ENCODE measurements at regions not wholly inside any gene's neighbourhood (a gene's known extent, or its start where the extent isn't known, plus 50 kb on each side); places are given as distances from the start of the nearest gene placed in this dataset.

- no peak overlapping the region for H3K4me3 ChIP-seq (ENCODE audit: low read length in 2 of 2)
- WGBS, result 52% methylated on average over 1 of the region's 1 CpG
Observed at GRCh38 chr9:75743855-75744254, 146.6 kb upstream of the PCSK5 start.

GRCh38 chr9:75754080-75754479 is 136.4 kb upstream of the PCSK5 start:
- Histone ChIP-seq H3K4me3 (ENCODE audit: low read length in 2 of 2) (no peak overlapping the region), H3K27me3 (ENCODE audit: control insufficient read depth in 2 of 2, insufficient read depth in 1 of 2, low read length in 1 of 2) (no peaks in the 10 kb centered on the region), H3K27ac (ENCODE audit: low read depth in 1 of 2, low read length in 1 of 2) (no peak overlapping the region), H3K9me3 (ENCODE audit: control insufficient read depth in 2 of 2, insufficient read depth in 1 of 2, low read length in 1 of 2) (no peaks in the 10 kb centered on the region), H3K4me1 (ENCODE audit: control insufficient read depth in 2 of 2, insufficient read depth in 2 of 2, low read length in 2 of 2) (no peaks in the 10 kb centered on the region), H3K36me3 (ENCODE audit: control insufficient read depth in 2 of 2, insufficient read depth in 2 of 2, low read length in 1 of 2) (no peaks in the 10 kb centered on the region)
- no peak for DNase-seq (ENCODE audit: low read depth in 6 of 9, low spot score in 9 of 9)
- WGBS, result 86% methylated on average over 4 of the region's 4 CpGs

More at GRCh38 chr9:75743855-75744254, 146.6 kb upstream of the PCSK5 start:
- no peaks in the 10 kb centered on the region for H3K4me1 ChIP-seq (ENCODE audit: control insufficient read depth in 2 of 2, insufficient read depth in 2 of 2, low read length in 2 of 2)
- no peaks in the 10 kb centered on the region for H3K36me3 ChIP-seq (ENCODE audit: control insufficient read depth in 2 of 2, insufficient read depth in 2 of 2, low read length in 1 of 2)
- H3K9me3 ChIP-seq (ENCODE audit: control insufficient read depth in 2 of 2, insufficient read depth in 1 of 2, low read length in 1 of 2), result no peaks in the 10 kb centered on the region
- DNase-seq (ENCODE audit: low read depth in 6 of 9, low spot score in 9 of 9), result no peak
- no peak overlapping the region for H3K27ac ChIP-seq (ENCODE audit: low read depth in 1 of 2, low read length in 1 of 2)
- H3K27me3 ChIP-seq (ENCODE audit: control insufficient read depth in 2 of 2, insufficient read depth in 1 of 2, low read length in 1 of 2), result no peaks in the 10 kb centered on the region

GRCh38 chr9:75775166-75775565 is 115.3 kb upstream of the PCSK5 start:
- H3K36me3 ChIP-seq (ENCODE audit: control insufficient read depth in 2 of 2, insufficient read depth in 2 of 2, low read length in 1 of 2), result no peaks in the 10 kb centered on the region
- no peaks in the 10 kb centered on the region for H3K4me1 ChIP-seq (ENCODE audit: control insufficient read depth in 2 of 2, insufficient read depth in 2 of 2, low read length in 2 of 2)
- WGBS, result 99% methylated on average over 2 of the region's 2 CpGs
- peak in 1 of 9 donors; percentile 2 for DNase-seq (ENCODE audit: low read depth in 6 of 9, low spot score in 9 of 9)
- peaks cover 0 to 3% of the 10 kb centered on the region in 2 donors for H3K9me3 ChIP-seq (ENCODE audit: control insufficient read depth in 2 of 2, insufficient read depth in 1 of 2, low read length in 1 of 2)
- H3K4me3 ChIP-seq (ENCODE audit: low read length in 2 of 2), result no peak overlapping the region
- H3K27me3 ChIP-seq (ENCODE audit: control insufficient read depth in 2 of 2, insufficient read depth in 1 of 2, low read length in 1 of 2), result no peaks in the 10 kb centered on the region
- no peak overlapping the region for H3K27ac ChIP-seq (ENCODE audit: low read depth in 1 of 2, low read length in 1 of 2)

- Histone ChIP-seq H3K36me3 (ENCODE audit: control insufficient read depth in 2 of 2, insufficient read depth in 2 of 2, low read length in 1 of 2) (no peaks in the 10 kb centered on the region), H3K4me1 (ENCODE audit: control insufficient read depth in 2 of 2, insufficient read depth in 2 of 2, low read length in 2 of 2) (no peaks in the 10 kb centered on the region), H3K4me3 (ENCODE audit: low read length in 2 of 2) (no peak overlapping the region), H3K27ac (ENCODE audit: low read depth in 1 of 2, low read length in 1 of 2) (no peak overlapping the region), H3K27me3 (ENCODE audit: control insufficient read depth in 2 of 2, insufficient read depth in 1 of 2, low read length in 1 of 2) (no peaks in the 10 kb centered on the region), H3K9me3 (ENCODE audit: control insufficient read depth in 2 of 2, insufficient read depth in 1 of 2, low read length in 1 of 2) (peaks cover 0 to 2% of the 10 kb centered on the region in 2 donors)
- 98% methylated on average over 1 of the region's 1 CpG for WGBS
- no peak for DNase-seq (ENCODE audit: low read depth in 6 of 9, low spot score in 9 of 9)
Observed at GRCh38 chr9:75775966-75776691, 114.3 kb upstream of the PCSK5 start.

- no peak overlapping the region for H3K4me3 ChIP-seq (ENCODE audit: low read length in 2 of 2)
- no peaks in the 10 kb centered on the region for H3K4me1 ChIP-seq (ENCODE audit: control insufficient read depth in 2 of 2, insufficient read depth in 2 of 2, low read length in 2 of 2)
- no peaks in the 10 kb centered on the region for H3K27me3 ChIP-seq (ENCODE audit: control insufficient read depth in 2 of 2, insufficient read depth in 1 of 2, low read length in 1 of 2)
- no peaks in the 10 kb centered on the region for H3K9me3 ChIP-seq (ENCODE audit: control insufficient read depth in 2 of 2, insufficient read depth in 1 of 2, low read length in 1 of 2)
- no peaks in the 10 kb centered on the region for H3K36me3 ChIP-seq (ENCODE audit: control insufficient read depth in 2 of 2, insufficient read depth in 2 of 2, low read length in 1 of 2)
- no peak for DNase-seq (ENCODE audit: low read depth in 6 of 9, low spot score in 9 of 9)
- no peak overlapping the region for H3K27ac ChIP-seq (ENCODE audit: low read depth in 1 of 2, low read length in 1 of 2)
- 86% methylated on average over 1 of the region's 1 CpG for WGBS
Observed at GRCh38 chr9:75780185-75780584, 110.3 kb upstream of the PCSK5 start.

- no peaks in the 10 kb centered on the region for H3K27me3 ChIP-seq (ENCODE audit: control insufficient read depth in 2 of 2, insufficient read depth in 1 of 2, low read length in 1 of 2)
- H3K36me3 ChIP-seq (ENCODE audit: control insufficient read depth in 2 of 2, insufficient read depth in 2 of 2, low read length in 1 of 2), result no peaks in the 10 kb centered on the region
- no peak overlapping the region for H3K4me3 ChIP-seq (ENCODE audit: low read length in 2 of 2)
- DNase-seq (ENCODE audit: low read depth in 6 of 9, low spot score in 9 of 9), result no peak
- H3K4me1 ChIP-seq (ENCODE audit: control insufficient read depth in 2 of 2, insufficient read depth in 2 of 2, low read length in 2 of 2), result no peaks in the 10 kb centered on the region
- no peak overlapping the region for H3K27ac ChIP-seq (ENCODE audit: low read depth in 1 of 2, low read length in 1 of 2)
- no peaks in the 10 kb centered on the region for H3K9me3 ChIP-seq (ENCODE audit: control insufficient read depth in 2 of 2, insufficient read depth in 1 of 2, low read length in 1 of 2)
- 88% methylated on average over 3 of the region's 3 CpGs for WGBS
Observed at GRCh38 chr9:75788006-75788634, 102.4 kb upstream of the PCSK5 start.

- 89% methylated on average over 2 of the region's 2 CpGs for WGBS
- no peak for DNase-seq (ENCODE audit: low read depth in 6 of 9, low spot score in 9 of 9)
- no peak overlapping the region for H3K27ac ChIP-seq (ENCODE audit: low read depth in 1 of 2, low read length in 1 of 2)
- no peaks in the 10 kb centered on the region for H3K36me3 ChIP-seq (ENCODE audit: control insufficient read depth in 2 of 2, insufficient read depth in 2 of 2, low read length in 1 of 2)
- no peaks in the 10 kb centered on the region for H3K27me3 ChIP-seq (ENCODE audit: control insufficient read depth in 2 of 2, insufficient read depth in 1 of 2, low read length in 1 of 2)
- no peaks in the 10 kb centered on the region for H3K9me3 ChIP-seq (ENCODE audit: control insufficient read depth in 2 of 2, insufficient read depth in 1 of 2, low read length in 1 of 2)
- H3K4me3 ChIP-seq (ENCODE audit: low read length in 2 of 2), result no peak overlapping the region
- no peaks in the 10 kb centered on the region for H3K4me1 ChIP-seq (ENCODE audit: control insufficient read depth in 2 of 2, insufficient read depth in 2 of 2, low read length in 2 of 2)
Observed at GRCh38 chr9:75797085-75797580, 93.3 kb upstream of the PCSK5 start.

- H3K4me3 ChIP-seq (ENCODE audit: low read length in 2 of 2), result no peak overlapping the region
- WGBS, result 59% methylated on average over 1 of the region's 1 CpG
- no peak overlapping the region for H3K27ac ChIP-seq (ENCODE audit: low read depth in 1 of 2, low read length in 1 of 2)
- H3K9me3 ChIP-seq (ENCODE audit: control insufficient read depth in 2 of 2, insufficient read depth in 1 of 2, low read length in 1 of 2), result no peaks in the 10 kb centered on the region
- DNase-seq (ENCODE audit: low read depth in 6 of 9, low spot score in 9 of 9), result no peak
- H3K27me3 ChIP-seq (ENCODE audit: control insufficient read depth in 2 of 2, insufficient read depth in 1 of 2, low read length in 1 of 2), result no peaks in the 10 kb centered on the region
- no peaks in the 10 kb centered on the region for H3K4me1 ChIP-seq (ENCODE audit: control insufficient read depth in 2 of 2, insufficient read depth in 2 of 2, low read length in 2 of 2)
- no peaks in the 10 kb centered on the region for H3K36me3 ChIP-seq (ENCODE audit: control insufficient read depth in 2 of 2, insufficient read depth in 2 of 2, low read length in 1 of 2)
Observed at GRCh38 chr9:75798505-75798904, 92.0 kb upstream of the PCSK5 start.

- H3K9me3 ChIP-seq (ENCODE audit: control insufficient read depth in 2 of 2, insufficient read depth in 1 of 2, low read length in 1 of 2), result no peaks in the 10 kb centered on the region
- H3K36me3 ChIP-seq (ENCODE audit: control insufficient read depth in 2 of 2, insufficient read depth in 2 of 2, low read length in 1 of 2), result no peaks in the 10 kb centered on the region
- no peak overlapping the region for H3K4me3 ChIP-seq (ENCODE audit: low read length in 2 of 2)
- DNase-seq (ENCODE audit: low read depth in 6 of 9, low spot score in 9 of 9), result no peak
- H3K27ac ChIP-seq (ENCODE audit: low read depth in 1 of 2, low read length in 1 of 2), result no peak overlapping the region
- H3K4me1 ChIP-seq (ENCODE audit: control insufficient read depth in 2 of 2, insufficient read depth in 2 of 2, low read length in 2 of 2), result no peaks in the 10 kb centered on the region
- no peaks in the 10 kb centered on the region for H3K27me3 ChIP-seq (ENCODE audit: control insufficient read depth in 2 of 2, insufficient read depth in 1 of 2, low read length in 1 of 2)
Observed at GRCh38 chr9:75803130-75803529, 87.3 kb upstream of the PCSK5 start.
